Subcutaneous abdominal adipose tissue (tissue), 5 donors: ENCODE measurements at regions not wholly inside any gene's neighbourhood (a gene's known extent, or its start where the extent isn't known, plus 50 kb on each side); places are given as distances from the start of the nearest gene placed in this dataset.

Source experiments
- H3K27ac ChIP-seq: one replicate; pipeline ENCODE4 v1.7.0; 2013; ENCODE audit warnings: low read depth, mild to moderate bottlenecking, inconsistent platforms, low read length, moderate library complexity
- H3K27me3 ChIP-seq, 5 donors: one replicate each; pipeline ENCODE4 v1.7.0; 2013; ENCODE audit warnings: low read length in 5 of 5, inconsistent platforms in 1 of 5; ENCODE audit not compliant: control insufficient read depth in 5 of 5, insufficient read depth in 4 of 5
- H3K36me3 ChIP-seq, 5 donors: one replicate each; pipeline ENCODE4 v1.7.0; 2013; ENCODE audit warnings: low read length in 5 of 5; ENCODE audit not compliant: control insufficient read depth in 5 of 5, insufficient read depth in 5 of 5
- H3K4me1 ChIP-seq, 5 donors: one replicate each; pipeline ENCODE4 v1.7.0; 2013; ENCODE audit warnings: low read length in 5 of 5, mild to moderate bottlenecking in 3 of 5, moderate library complexity in 1 of 5; ENCODE audit not compliant: control insufficient read depth in 5 of 5, insufficient read depth in 5 of 5
- H3K4me3 ChIP-seq, 5 donors: one replicate each; pipeline ENCODE4 v1.7.0; 2013; ENCODE audit warnings: low read length in 5 of 5, low read depth in 1 of 5
- H3K9ac ChIP-seq, 5 donors: one replicate each; pipeline ENCODE4 v1.7.0; 2013; ENCODE audit warnings: low read length in 5 of 5, mild to moderate bottlenecking in 4 of 5, moderate library complexity in 3 of 5
- H3K9me3 ChIP-seq, 5 donors: one replicate each; pipeline ENCODE4 v1.7.0; 2013; ENCODE audit warnings: low read length in 5 of 5; ENCODE audit not compliant: control insufficient read depth in 5 of 5
- donor health status: healthy.
- donor health status: healthy.
- donor health status: healthy.
- donor health status: healthy.
- donor health status: healthy.

GRCh38 chr4:164482758-164483157 is 271.2 kb upstream of the SMIM31 start:
- Histone ChIP-seq H3K36me3 (no peaks in the 10 kb centered on the region), H3K9me3 (peaks cover 0 to 2% (median 0%) of the 10 kb centered on the region in 5 donors), H3K27me3 (no peaks in the 10 kb centered on the region), H3K4me1 (no peaks in the 10 kb centered on the region), H3K4me3 (no peak overlapping the region), H3K27ac (no peak overlapping the region), H3K9ac (no peak overlapping the region)

GRCh38 chr4:164483711-164484110 is 270.2 kb upstream of the SMIM31 start:
- no peak overlapping the region for H3K27ac ChIP-seq
- peak overlapping the region in 1 of 5 donors; percentile 16 for H3K9ac ChIP-seq
- peaks cover 0 to 2% (median 0%) of the 10 kb centered on the region in 5 donors for H3K9me3 ChIP-seq
- H3K27me3 ChIP-seq = no peaks in the 10 kb centered on the region
- H3K4me3 ChIP-seq = peak overlapping the region in 2 of 5 donors; percentile 7 to 8
- no peaks in the 10 kb centered on the region for H3K36me3 ChIP-seq
- no peaks in the 10 kb centered on the region for H3K4me1 ChIP-seq

GRCh38 chr4:164484551-164484950 is 269.4 kb upstream of the SMIM31 start:
- H3K4me1 ChIP-seq = no peaks in the 10 kb centered on the region

GRCh38 chr4:164485136-164485535 is 268.8 kb upstream of the SMIM31 start:
- Histone ChIP-seq H3K9ac (no peak overlapping the region), H3K27ac (no peak overlapping the region), H3K4me1 (no peaks in the 10 kb centered on the region), H3K9me3 (peaks cover 0 to 2% (median 0%) of the 10 kb centered on the region in 5 donors), H3K36me3 (no peaks in the 10 kb centered on the region), H3K27me3 (no peaks in the 10 kb centered on the region), H3K4me3 (no peak overlapping the region)

More at GRCh38 chr4:164484551-164484950, 269.4 kb upstream of the SMIM31 start:
- no peak overlapping the region for H3K9ac ChIP-seq
- no peaks in the 10 kb centered on the region for H3K27me3 ChIP-seq
- no peak overlapping the region for H3K27ac ChIP-seq
- no peaks in the 10 kb centered on the region for H3K36me3 ChIP-seq
- no peak overlapping the region for H3K4me3 ChIP-seq
- H3K9me3 ChIP-seq = peaks cover 0 to 2% (median 0%) of the 10 kb centered on the region in 5 donors

- H3K27ac ChIP-seq = no peak overlapping the region
- no peaks in the 10 kb centered on the region for H3K4me1 ChIP-seq
- H3K4me3 ChIP-seq = no peak overlapping the region
- H3K9ac ChIP-seq = no peak overlapping the region
- no peaks in the 10 kb centered on the region for H3K27me3 ChIP-seq
- no peaks in the 10 kb centered on the region for H3K36me3 ChIP-seq
- peaks cover 0 to 4% (median 0%) of the 10 kb centered on the region in 5 donors for H3K9me3 ChIP-seq
Measured at GRCh38 chr4:164488114-164488513, 265.8 kb upstream of the SMIM31 start.

GRCh38 chr4:164501074-164501473 is 252.9 kb upstream of the SMIM31 start:
- Histone ChIP-seq H3K4me1 (no peaks in the 10 kb centered on the region), H3K4me3 (no peak overlapping the region), H3K36me3 (no peaks in the 10 kb centered on the region), H3K9me3 (no peaks in the 10 kb centered on the region), H3K9ac (no peak overlapping the region), H3K27me3 (no peaks in the 10 kb centered on the region), H3K27ac (no peak overlapping the region)

- Histone ChIP-seq H3K36me3 (no peaks in the 10 kb centered on the region), H3K4me3 (no peak overlapping the region), H3K9me3 (peaks cover 0 to 2% (median 0%) of the 10 kb centered on the region in 5 donors), H3K27ac (no peak overlapping the region), H3K4me1 (no peaks in the 10 kb centered on the region), H3K27me3 (no peaks in the 10 kb centered on the region), H3K9ac (no peak overlapping the region)
Measured at GRCh38 chr4:164503874-164504273, 250.1 kb upstream of the SMIM31 start.

- H3K4me3 ChIP-seq = no peak overlapping the region
- H3K9me3 ChIP-seq = peaks cover 0 to 2% (median 0%) of the 10 kb centered on the region in 5 donors
- no peaks in the 10 kb centered on the region for H3K36me3 ChIP-seq
- no peak overlapping the region for H3K27ac ChIP-seq
- H3K9ac ChIP-seq = no peak overlapping the region
- no peaks in the 10 kb centered on the region for H3K27me3 ChIP-seq
- no peaks in the 10 kb centered on the region for H3K4me1 ChIP-seq
Measured at GRCh38 chr4:164508097-164508496, 245.8 kb upstream of the SMIM31 start.

GRCh38 chr4:164508771-164509170 is 245.2 kb upstream of the SMIM31 start:
- H3K36me3 ChIP-seq = no peaks in the 10 kb centered on the region
- H3K4me1 ChIP-seq = no peaks in the 10 kb centered on the region
- H3K27ac ChIP-seq = no peak overlapping the region
- no peak overlapping the region for H3K4me3 ChIP-seq
- peaks cover 0 to 3% (median 0%) of the 10 kb centered on the region in 5 donors for H3K9me3 ChIP-seq
- no peaks in the 10 kb centered on the region for H3K27me3 ChIP-seq
- H3K9ac ChIP-seq = no peak overlapping the region

- no peak overlapping the region for H3K27ac ChIP-seq
- H3K4me1 ChIP-seq = no peaks in the 10 kb centered on the region
- peaks cover 0 to 3% (median 0%) of the 10 kb centered on the region in 5 donors for H3K9me3 ChIP-seq
- H3K36me3 ChIP-seq = no peaks in the 10 kb centered on the region
- no peaks in the 10 kb centered on the region for H3K27me3 ChIP-seq
- no peak overlapping the region for H3K9ac ChIP-seq
- no peak overlapping the region for H3K4me3 ChIP-seq
Measured at GRCh38 chr4:164509951-164510350, 244.0 kb upstream of the SMIM31 start.

- Histone ChIP-seq H3K9ac (no peak overlapping the region), H3K4me1 (no peaks in the 10 kb centered on the region), H3K9me3 (peaks cover 0 to 3% (median 2%) of the 10 kb centered on the region in 5 donors), H3K4me3 (no peak overlapping the region), H3K36me3 (no peaks in the 10 kb centered on the region), H3K27ac (no peak overlapping the region), H3K27me3 (no peaks in the 10 kb centered on the region)
Measured at GRCh38 chr4:164512124-164512523, 241.8 kb upstream of the SMIM31 start.
